Fibroblast of lung (primary cell): ENCODE measurements at regions not wholly inside any gene's neighbourhood (a gene's known extent, or its start where the extent isn't known, plus 50 kb on each side); places are given as distances from the start of the nearest gene placed in this dataset.

Experiments used
- DNase-seq, 2 donors: peaks; one replicate each; pipeline versions ENCODE4 v3.0.0 to v3.0.0-alpha.2; 2010; ENCODE audit warnings: low read depth in 2 of 2
- H2AFZ ChIP-seq: 2 replicates; pipeline ENCODE4 v1.5.1; 2012; ENCODE audit warnings: low read length, control low read depth, inconsistent platforms
- H3K27ac ChIP-seq: 2 replicates; pipeline ENCODE4 v1.5.1; 2011; ENCODE audit warnings: low read length, control low read depth; ENCODE audit not compliant: insufficient read depth
- H3K27me3 ChIP-seq: 2 replicates; pipeline ENCODE4 v1.5.1; 2011; ENCODE audit warnings: mild to moderate bottlenecking, low read length; ENCODE audit not compliant: control insufficient read depth, insufficient read depth
- H3K36me3 ChIP-seq: 2 replicates; pipeline ENCODE4 v1.5.1; 2011; ENCODE audit warnings: low read length; ENCODE audit not compliant: control insufficient read depth, insufficient read depth
- H3K4me1 ChIP-seq: 2 replicates; pipeline ENCODE4 v1.5.1; 2011; ENCODE audit warnings: low read length; ENCODE audit not compliant: control insufficient read depth, insufficient read depth; ENCODE audit errors: extremely low read depth
- H3K4me2 ChIP-seq: 2 replicates; pipeline ENCODE4 v1.5.1; 2011; ENCODE audit warnings: low read length, control low read depth; ENCODE audit not compliant: insufficient read depth; ENCODE audit errors: extremely low read depth
- H3K4me3 ChIP-seq, 4 experiments: fragments of 200-600 bp in 1 of 4; sonication (generic) in 1 of 4; replicated peaks in 1 of 4; 2 replicates each; pipeline ENCODE4 v1.5.1; 2011 to 2016; ENCODE audit warnings: low read length in 4 of 4, low read depth in 3 of 4, mild to moderate bottlenecking in 3 of 4, control low read depth in 2 of 4, inconsistent platforms in 1 of 4, mixed read lengths in 1 of 4; ENCODE audit not compliant: insufficient read depth in 1 of 4; ENCODE audit errors: control extremely low read depth in 1 of 4
- H3K79me2 ChIP-seq: 2 replicates; pipeline ENCODE4 v1.5.1; 2012; ENCODE audit warnings: mild to moderate bottlenecking, low read length, inconsistent platforms; ENCODE audit not compliant: control insufficient read depth, insufficient read depth
- H3K9ac ChIP-seq: 2 replicates; pipeline ENCODE4 v1.5.1; 2011; ENCODE audit warnings: mild to moderate bottlenecking, low read length, control low read depth; ENCODE audit not compliant: insufficient read depth
- H3K9me3 ChIP-seq: 2 replicates; pipeline ENCODE4 v1.5.1; 2012; ENCODE audit warnings: low read depth, low read length; ENCODE audit not compliant: control insufficient read depth, insufficient read depth
- H4K20me1 ChIP-seq: 2 replicates; pipeline ENCODE4 v1.5.1; 2011; ENCODE audit warnings: low read length; ENCODE audit not compliant: control insufficient read depth, insufficient read depth; ENCODE audit errors: extremely low read depth
- CTCF ChIP-seq, 2 donors: IDR thresholded peaks in 1 of 2; conservative IDR thresholded peaks in 1 of 2; 1 replicate in 1 of 2; 2 replicates in 1 of 2; pipeline ENCODE4 v1.5.1; 2011 to 2012; ENCODE audit warnings: low read length in 2 of 2, control low read depth in 1 of 2, inconsistent platforms in 1 of 2, low read depth in 1 of 2, mild to moderate bottlenecking in 1 of 2
- EZH2 ChIP-seq: IDR thresholded peaks from 2 replicates; pipeline ENCODE4 v1.5.1; 2012; ENCODE audit warnings: low read length, control low read depth, mild to moderate bottlenecking; ENCODE audit errors: missing control alignments

GRCh38 chr12:81874166-81874565, 115.0 kb upstream of the PPFIA2 start:
- no peak overlapping the region for H2AFZ ChIP-seq
- no peaks in the 10 kb centered on the region for H4K20me1 ChIP-seq
- H3K9me3 ChIP-seq = no peaks in the 10 kb centered on the region
- TF ChIP-seq CTCF (conservative IDR thresholded peaks at IDR 0.05 in 1 of 2, IDR thresholded peaks at IDR 0.05 in 1 of 2; ENCODE audit: low read depth in 1 of 2, low read length in 2 of 2) (no peak), EZH2 (no peak)
- H3K4me2 ChIP-seq = no peak overlapping the region
- no peaks in the 10 kb centered on the region for H3K27me3 ChIP-seq
- no peaks in the 10 kb centered on the region for H3K4me1 ChIP-seq
- H3K27ac ChIP-seq = no peak overlapping the region
- H3K36me3 ChIP-seq = no peaks in the 10 kb centered on the region
- DNase-seq = no peak
- no peaks in the 10 kb centered on the region for H3K79me2 ChIP-seq
- H3K4me3 ChIP-seq = no peak overlapping the region
- H3K9ac ChIP-seq = no peak overlapping the region

- H3K36me3 ChIP-seq = no peaks in the 10 kb centered on the region
- TF ChIP-seq EZH2 (no peak), CTCF (conservative IDR thresholded peaks at IDR 0.05 in 1 of 2, IDR thresholded peaks at IDR 0.05 in 1 of 2; ENCODE audit: low read depth in 1 of 2, low read length in 2 of 2) (no peak)
- no peak for DNase-seq
Observed at GRCh38 chr12:81872400-81872799, 113.2 kb upstream of the PPFIA2 start.

GRCh38 chr12:81866081-81866480, 106.9 kb upstream of the PPFIA2 start:
- Histone ChIP-seq H3K27me3 (no peaks in the 10 kb centered on the region), H2AFZ (no peak overlapping the region), H3K27ac (no peak overlapping the region), H3K36me3 (no peaks in the 10 kb centered on the region), H3K4me1 (no peaks in the 10 kb centered on the region), H3K9ac (no peak overlapping the region), H4K20me1 (no peaks in the 10 kb centered on the region), H3K79me2 (no peaks in the 10 kb centered on the region), H3K4me2 (no peak overlapping the region), H3K9me3 (no peaks in the 10 kb centered on the region), H3K4me3 (no peak overlapping the region)
- TF ChIP-seq CTCF (conservative IDR thresholded peaks at IDR 0.05 in 1 of 2, IDR thresholded peaks at IDR 0.05 in 1 of 2; ENCODE audit: low read depth in 1 of 2, low read length in 2 of 2) (no peak), EZH2 (no peak)
- no peak for DNase-seq

More at GRCh38 chr12:81872400-81872799, 113.2 kb upstream of the PPFIA2 start:
- no peaks in the 10 kb centered on the region for H3K9me3 ChIP-seq
- H3K4me2 ChIP-seq = no peak overlapping the region
- no peak overlapping the region for H2AFZ ChIP-seq
- H3K79me2 ChIP-seq = no peaks in the 10 kb centered on the region
- no peak overlapping the region for H3K9ac ChIP-seq
- H3K27ac ChIP-seq = no peak overlapping the region
- no peaks in the 10 kb centered on the region for H4K20me1 ChIP-seq
- no peaks in the 10 kb centered on the region for H3K27me3 ChIP-seq
- H3K4me1 ChIP-seq = no peaks in the 10 kb centered on the region
- no peak overlapping the region for H3K4me3 ChIP-seq
